ENCODE measurements at regions not wholly inside any gene's neighbourhood (a gene's known extent, or its start where the extent isn't known, plus 50 kb on each side); places are given as distances from the start of the nearest gene placed in this dataset.

DNA sequence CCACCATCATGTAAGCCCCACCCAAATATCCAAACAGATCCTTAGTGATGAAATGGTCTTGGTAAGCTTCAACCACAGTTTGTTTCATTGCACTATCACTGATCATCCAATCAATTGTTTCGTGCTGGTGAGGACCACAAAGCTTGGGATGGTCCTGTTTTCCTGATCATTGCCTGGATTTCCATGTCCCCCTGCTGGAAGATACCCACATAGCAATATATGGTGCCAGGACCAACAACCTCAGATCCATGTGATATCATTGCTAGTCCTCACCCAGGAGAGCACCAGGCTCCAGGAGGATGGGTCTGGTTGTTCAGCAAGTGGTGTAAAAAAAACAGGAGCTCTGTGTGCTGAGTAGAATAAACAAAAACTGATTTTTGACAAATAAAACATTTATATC lies 206.5 kb upstream of the SH3BP4 start:
- no peak overlapping the region for H2AFZ ChIP-seq (ENCODE audit: insufficient read depth, low read length, poor library complexity)

DNA sequence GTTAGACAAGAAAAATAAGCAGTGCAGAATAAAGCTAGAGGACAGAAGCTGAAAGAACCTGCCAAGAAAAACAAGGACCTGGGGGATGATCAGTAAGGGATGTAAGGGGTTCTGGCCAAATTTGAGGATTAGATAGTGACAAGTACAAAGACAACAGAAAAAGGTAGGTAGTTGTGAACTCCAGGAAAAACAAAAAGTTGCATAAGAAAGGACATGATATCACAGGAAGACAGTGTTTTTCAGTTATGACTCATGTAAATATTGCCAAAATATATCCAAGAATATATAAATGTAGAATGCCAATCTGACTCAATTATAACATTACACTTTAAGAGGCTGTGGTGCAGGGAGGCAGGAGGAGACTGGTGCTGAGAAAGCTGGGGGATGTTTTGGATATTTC lies 209.8 kb upstream of the SH3BP4 start:
- Histone ChIP-seq H3K4ac (ENCODE audit: low read depth, low read length) (no peak overlapping the region), H3K4me1 (ENCODE audit: control insufficient read depth in 1 of 2, insufficient read depth in 2 of 2, low read length in 2 of 2) (no peaks in the 10 kb centered on the region), H3K23ac (ENCODE audit: low read length) (no peak overlapping the region), H3K9ac (ENCODE audit: low read length) (no peak overlapping the region), H3K18ac (ENCODE audit: low read length) (no peak overlapping the region), H3K4me2 (ENCODE audit: low read length) (no peak overlapping the region), H3K79me1 (ENCODE audit: low read length) (no peaks in the 10 kb centered on the region), H3K79me2 (ENCODE audit: control insufficient read depth, insufficient read depth, low read length, poor library complexity) (no peaks in the 10 kb centered on the region), H2AFZ (ENCODE audit: insufficient read depth, low read length, poor library complexity) (no peak overlapping the region), H4K91ac (ENCODE audit: low read depth, low read length) (no peak overlapping the region), H2BK12ac (ENCODE audit: low read length) (no peak overlapping the region), H3K4me3 (ENCODE audit: low read depth, low read length) (no peak overlapping the region), H3K27ac (ENCODE audit: low read depth, low read length) (no peak overlapping the region), H2BK120ac (ENCODE audit: insufficient read depth, low read length, poor library complexity) (no peak overlapping the region), H3K9me3 (ENCODE audit: insufficient read depth, low read depth, low read length) (no peaks in the 10 kb centered on the region), H2BK5ac (ENCODE audit: low read depth, low read length, poor library complexity) (no peak overlapping the region), H4K8ac (ENCODE audit: low read depth, low read length) (no peak overlapping the region), H3K14ac (ENCODE audit: low read length) (no peak overlapping the region), H4K12ac (ENCODE audit: low read depth, low read length) (no peak overlapping the region), H3K36me3 (ENCODE audit: control insufficient read depth in 1 of 2, insufficient read depth in 2 of 2, low read length in 2 of 2) (no peaks in the 10 kb centered on the region), H2AK5ac (ENCODE audit: low read length) (no peak overlapping the region), H3K27me3 (ENCODE audit: insufficient read depth, low read length) (no peaks in the 10 kb centered on the region)
- DNase-seq = no peak

More for the DNA sequence above, 206.5 kb upstream of the SH3BP4 start:
- Histone ChIP-seq H4K91ac (ENCODE audit: low read depth, low read length) (no peak overlapping the region), H3K4me2 (ENCODE audit: low read length) (no peak overlapping the region), H3K9ac (ENCODE audit: low read length) (no peak overlapping the region), H3K4me3 (ENCODE audit: low read depth, low read length) (no peak overlapping the region), H3K23ac (ENCODE audit: low read length) (no peak overlapping the region), H4K12ac (ENCODE audit: low read depth, low read length) (no peak overlapping the region), H3K4ac (ENCODE audit: low read depth, low read length) (no peak overlapping the region), H4K8ac (ENCODE audit: low read depth, low read length) (no peak overlapping the region), H3K79me1 (ENCODE audit: low read length) (no peaks in the 10 kb centered on the region), H3K18ac (ENCODE audit: low read length) (no peak overlapping the region), H2BK12ac (ENCODE audit: low read length) (no peak overlapping the region), H2BK5ac (ENCODE audit: low read depth, low read length, poor library complexity) (no peak overlapping the region), H3K27ac (ENCODE audit: low read depth, low read length) (no peak overlapping the region), H3K27me3 (ENCODE audit: insufficient read depth, low read length) (no peaks in the 10 kb centered on the region), H2AK5ac (ENCODE audit: low read length) (no peak overlapping the region), H3K4me1 (ENCODE audit: control insufficient read depth in 1 of 2, insufficient read depth in 2 of 2, low read length in 2 of 2) (no peaks in the 10 kb centered on the region), H3K36me3 (ENCODE audit: control insufficient read depth in 1 of 2, insufficient read depth in 2 of 2, low read length in 2 of 2) (no peaks in the 10 kb centered on the region), H3K9me3 (ENCODE audit: insufficient read depth, low read depth, low read length) (no peaks in the 10 kb centered on the region), H2BK120ac (ENCODE audit: insufficient read depth, low read length, poor library complexity) (no peak overlapping the region), H3K79me2 (ENCODE audit: control insufficient read depth, insufficient read depth, low read length, poor library complexity) (no peaks in the 10 kb centered on the region), H3K14ac (ENCODE audit: low read length) (no peak overlapping the region)
- DNase-seq = peak in 1 of 2 donors; percentile 19
- WGBS (ENCODE audit: extremely low coverage, insufficient coverage, insufficient read length) = no CpG with 5 or more reads among the region's 1 CpG

DNA sequence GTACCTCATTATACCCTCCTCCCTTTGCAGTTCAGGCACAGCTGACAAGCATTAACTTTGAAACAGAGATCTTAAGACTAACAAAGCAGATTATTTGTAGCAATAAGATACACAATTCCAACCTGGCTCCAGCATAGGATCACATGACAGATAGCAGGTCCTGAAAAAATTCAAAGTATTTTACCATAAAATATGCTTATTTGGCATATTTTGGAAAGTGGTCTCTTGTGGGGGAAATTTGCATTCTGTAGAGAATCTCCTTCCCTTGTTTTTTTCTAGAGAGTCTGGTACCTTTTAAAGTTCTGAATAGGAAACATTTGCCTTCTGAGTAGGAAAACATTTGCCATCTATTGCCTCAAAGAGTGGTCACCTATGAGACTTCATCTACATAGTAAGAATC lies 212.8 kb upstream of the SH3BP4 start:
- DNase-seq = no peak

DNA sequence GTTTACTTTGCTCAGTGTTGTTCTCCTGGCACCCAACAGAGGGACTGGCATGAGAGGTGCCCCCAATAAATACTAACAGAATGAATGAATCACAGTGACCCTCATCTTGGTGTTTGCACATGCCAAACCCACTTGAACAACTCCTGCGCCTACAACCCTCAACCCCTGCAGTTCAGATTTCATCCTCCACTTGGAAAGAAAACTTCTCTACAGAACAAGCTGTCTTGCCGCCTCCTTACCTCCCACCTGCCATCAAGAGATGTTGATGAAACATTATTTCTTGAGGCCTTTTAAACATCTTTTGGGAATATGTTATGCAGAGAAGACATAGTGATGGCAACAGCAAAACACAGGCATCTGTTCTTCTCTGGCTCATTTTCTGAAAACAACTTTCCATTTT lies 216.0 kb upstream of the SH3BP4 start:
- WGBS (ENCODE audit: extremely low coverage, insufficient coverage, insufficient read length) = no CpG with 5 or more reads among the region's 2 CpGs
- no peaks in the 10 kb centered on the region for H3K36me3 ChIP-seq (ENCODE audit: control insufficient read depth in 1 of 2, insufficient read depth in 2 of 2, low read length in 2 of 2)
- H4K91ac ChIP-seq (ENCODE audit: low read depth, low read length) = no peak overlapping the region
- no peak overlapping the region for H2AFZ ChIP-seq (ENCODE audit: insufficient read depth, low read length, poor library complexity)
- no peaks in the 10 kb centered on the region for H3K27me3 ChIP-seq (ENCODE audit: insufficient read depth, low read length)
- DNase-seq = no peak
- H2AK5ac ChIP-seq (ENCODE audit: low read length) = no peak overlapping the region
- no peak overlapping the region for H3K23ac ChIP-seq (ENCODE audit: low read length)
- no peak overlapping the region for H3K4me3 ChIP-seq (ENCODE audit: low read depth, low read length)
- H3K79me1 ChIP-seq (ENCODE audit: low read length) = no peaks in the 10 kb centered on the region
- no peaks in the 10 kb centered on the region for H3K4me1 ChIP-seq (ENCODE audit: control insufficient read depth in 1 of 2, insufficient read depth in 2 of 2, low read length in 2 of 2)
- no peak overlapping the region for H2BK12ac ChIP-seq (ENCODE audit: low read length)
- no peak overlapping the region for H2BK5ac ChIP-seq (ENCODE audit: low read depth, low read length, poor library complexity)
- no peak overlapping the region for H3K27ac ChIP-seq (ENCODE audit: low read depth, low read length)
- H3K4ac ChIP-seq (ENCODE audit: low read depth, low read length) = no peak overlapping the region
- no peak overlapping the region for H2BK120ac ChIP-seq (ENCODE audit: insufficient read depth, low read length, poor library complexity)
- no peak overlapping the region for H3K4me2 ChIP-seq (ENCODE audit: low read length)
- no peak overlapping the region for H3K18ac ChIP-seq (ENCODE audit: low read length)
- no peak overlapping the region for H4K12ac ChIP-seq (ENCODE audit: low read depth, low read length)
- peaks cover 1% of the 10 kb centered on the region for H3K9me3 ChIP-seq (ENCODE audit: insufficient read depth, low read depth, low read length)
- no peaks in the 10 kb centered on the region for H3K79me2 ChIP-seq (ENCODE audit: control insufficient read depth, insufficient read depth, low read length, poor library complexity)
- H4K8ac ChIP-seq (ENCODE audit: low read depth, low read length) = no peak overlapping the region
- no peak overlapping the region for H3K9ac ChIP-seq (ENCODE audit: low read length)
- no peak overlapping the region for H3K14ac ChIP-seq (ENCODE audit: low read length)

More for the DNA sequence above, 212.8 kb upstream of the SH3BP4 start:
- Histone ChIP-seq H3K79me2 (ENCODE audit: control insufficient read depth, insufficient read depth, low read length, poor library complexity) (no peaks in the 10 kb centered on the region), H3K4ac (ENCODE audit: low read depth, low read length) (no peak overlapping the region), H2AK5ac (ENCODE audit: low read length) (no peak overlapping the region), H2BK12ac (ENCODE audit: low read length) (no peak overlapping the region), H3K14ac (ENCODE audit: low read length) (no peak overlapping the region), H4K8ac (ENCODE audit: low read depth, low read length) (no peak overlapping the region), H3K4me1 (ENCODE audit: control insufficient read depth in 1 of 2, insufficient read depth in 2 of 2, low read length in 2 of 2) (no peaks in the 10 kb centered on the region), H3K9ac (ENCODE audit: low read length) (no peak overlapping the region), H3K27ac (ENCODE audit: low read depth, low read length) (no peak overlapping the region), H3K9me3 (ENCODE audit: insufficient read depth, low read depth, low read length) (peaks cover 1% of the 10 kb centered on the region), H2BK120ac (ENCODE audit: insufficient read depth, low read length, poor library complexity) (no peak overlapping the region), H3K23ac (ENCODE audit: low read length) (no peak overlapping the region), H4K12ac (ENCODE audit: low read depth, low read length) (no peak overlapping the region), H4K91ac (ENCODE audit: low read depth, low read length) (no peak overlapping the region), H3K4me2 (ENCODE audit: low read length) (no peak overlapping the region), H3K27me3 (ENCODE audit: insufficient read depth, low read length) (no peaks in the 10 kb centered on the region), H2BK5ac (ENCODE audit: low read depth, low read length, poor library complexity) (no peak overlapping the region), H3K4me3 (ENCODE audit: low read depth, low read length) (no peak overlapping the region), H3K18ac (ENCODE audit: low read length) (no peak overlapping the region), H2AFZ (ENCODE audit: insufficient read depth, low read length, poor library complexity) (no peak overlapping the region), H3K79me1 (ENCODE audit: low read length) (no peaks in the 10 kb centered on the region), H3K36me3 (ENCODE audit: control insufficient read depth in 1 of 2, insufficient read depth in 2 of 2, low read length in 2 of 2) (no peaks in the 10 kb centered on the region)

Data from trophoblast cell (in vitro differentiated cells and primary cell).